Testis (tissue), 2 donors: ENCODE measurements at regions not wholly inside any gene's neighbourhood (a gene's known extent, or its start where the extent isn't known, plus 50 kb on each side); places are given as distances from the start of the nearest gene placed in this dataset.

Experiments used
- CTCF ChIP-seq, 3 experiments: fragments of 450-650 bp in 2 of 3; fragments of 200-600 bp in 1 of 3; sonication (generic) in 1 of 3; IDR thresholded peaks; one replicate each; pipeline ENCODE4 v1.5.1; 2016 to 2019; ENCODE audit warnings: antibody characterized with exemption in 3 of 3, mild to moderate bottlenecking in 2 of 3, moderate library complexity in 1 of 3
- POLR2A ChIP-seq: fragments of 450-650 bp; IDR thresholded peaks from one replicate; pipeline ENCODE4 v1.6.1; 2017; ENCODE audit warnings: antibody characterized with exemption, mild to moderate bottlenecking, moderate library complexity

GRCh38 chrX:65601530-65602220, 65.8 kb upstream of the MSN start:
- TF ChIP-seq CTCF (IDR thresholded peaks at IDR 0.05) (peak in 1 of 3 experiments; percentile 3), POLR2A (no peak)
